ENCODE measurements at regions not wholly inside any gene's neighbourhood (a gene's known extent, or its start where the extent isn't known, plus 50 kb on each side); places are given as distances from the start of the nearest gene placed in this dataset.

- H3K27ac Mint-ChIP-seq, result no peak overlapping the region
- no peak for TF ChIP-seq CTCF (IDR thresholded peaks at IDR 0.05)
- Histone ChIP-seq H2AFZ (ENCODE audit: insufficient read depth, low read depth, low read length, poor library complexity, severe bottlenecking) (no peak overlapping the region), H4K20me1 (ENCODE audit: insufficient read depth, low read length) (no peaks in the 10 kb centered on the region), H3K27ac (ENCODE audit: low read depth in 1 of 2, low read length in 2 of 2) (no peak overlapping the region), H3K4me2 (replicated peaks; ENCODE audit: extremely low read depth, low read length, poor library complexity, severe bottlenecking) (no peak overlapping the region), H3K4me1 (ENCODE audit: control insufficient read depth in 1 of 2, insufficient read depth in 2 of 2, low read length in 2 of 2) (no peaks in the 10 kb centered on the region), H3K27me3 (ENCODE audit: control insufficient read depth in 2 of 2, insufficient read depth in 2 of 2, low read length in 2 of 2) (no peaks in the 10 kb centered on the region), H3K9ac (ENCODE audit: insufficient read depth, low read length, poor library complexity, severe bottlenecking) (no peak overlapping the region), H3K4me3 (replicated peaks in 1 of 3; ENCODE audit: low read depth in 2 of 3, low read length in 3 of 3) (no peak overlapping the region), H3K9me3 (replicated peaks in 1 of 2; ENCODE audit: control insufficient read depth in 1 of 2, insufficient read depth in 1 of 2, low read length in 2 of 2) (no peaks in the 10 kb centered on the region), H3K36me3 (replicated peaks in 1 of 2; ENCODE audit: control insufficient read depth in 1 of 2, insufficient read depth in 2 of 2, low read length in 2 of 2) (no peaks in the 10 kb centered on the region), H3K79me2 (ENCODE audit: insufficient read depth, low read length) (no peaks in the 10 kb centered on the region)
- H3K4me3 Mint-ChIP-seq, result no peak overlapping the region
- H3K36me3 Mint-ChIP-seq, result no peaks in the 10 kb centered on the region
- no peak for DNase-seq
- 100% methylated on average over 1 of the region's 2 CpGs for WGBS (ENCODE audit: insufficient coverage)
- H3K4me1 Mint-ChIP-seq, result peaks cover 3% of the 10 kb centered on the region
- peaks cover 0 to 9% (median 4%) of the 10 kb centered on the region in 7 donors for H3K9me3 Mint-ChIP-seq
- intact Hi-C loops (cut with micrococcal nuclease), result no loop called here
- peaks cover 0 to 2% (median 0%) of the 10 kb centered on the region in 3 donors for H3K27me3 Mint-ChIP-seq (ENCODE audit: low read depth in 3 of 3)
Measured at GRCh38 chr20:54345821-54346220, 129.6 kb upstream of the DOK5 start.

GRCh38 chr20:54346276-54346675, 129.1 kb upstream of the DOK5 start:
- H3K27me3 Mint-ChIP-seq (ENCODE audit: low read depth in 3 of 3), result peaks cover 0 to 2% (median 0%) of the 10 kb centered on the region in 3 donors
- H3K27ac Mint-ChIP-seq, result no peak overlapping the region
- no CpG with 5 or more reads among the region's 1 CpG for WGBS (ENCODE audit: insufficient coverage)
- Histone ChIP-seq H3K9ac (ENCODE audit: insufficient read depth, low read length, poor library complexity, severe bottlenecking) (no peak overlapping the region), H3K27ac (ENCODE audit: low read depth in 1 of 2, low read length in 2 of 2) (no peak overlapping the region), H3K4me1 (ENCODE audit: control insufficient read depth in 1 of 2, insufficient read depth in 2 of 2, low read length in 2 of 2) (no peaks in the 10 kb centered on the region), H4K20me1 (ENCODE audit: insufficient read depth, low read length) (no peaks in the 10 kb centered on the region), H3K27me3 (ENCODE audit: control insufficient read depth in 2 of 2, insufficient read depth in 2 of 2, low read length in 2 of 2) (no peaks in the 10 kb centered on the region), H3K4me2 (replicated peaks; ENCODE audit: extremely low read depth, low read length, poor library complexity, severe bottlenecking) (no peak overlapping the region), H3K9me3 (replicated peaks in 1 of 2; ENCODE audit: control insufficient read depth in 1 of 2, insufficient read depth in 1 of 2, low read length in 2 of 2) (no peaks in the 10 kb centered on the region), H2AFZ (ENCODE audit: insufficient read depth, low read depth, low read length, poor library complexity, severe bottlenecking) (no peak overlapping the region), H3K4me3 (replicated peaks in 1 of 3; ENCODE audit: low read depth in 2 of 3, low read length in 3 of 3) (no peak overlapping the region), H3K36me3 (replicated peaks in 1 of 2; ENCODE audit: control insufficient read depth in 1 of 2, insufficient read depth in 2 of 2, low read length in 2 of 2) (no peaks in the 10 kb centered on the region), H3K79me2 (ENCODE audit: insufficient read depth, low read length) (no peaks in the 10 kb centered on the region)
- H3K4me1 Mint-ChIP-seq, result peaks cover 3% of the 10 kb centered on the region
- no peak for TF ChIP-seq CTCF (IDR thresholded peaks at IDR 0.05)
- no peak for DNase-seq
- no peak overlapping the region for H3K4me3 Mint-ChIP-seq
- peaks cover 0 to 9% (median 4%) of the 10 kb centered on the region in 7 donors for H3K9me3 Mint-ChIP-seq
- intact Hi-C loops (cut with micrococcal nuclease), result no loop called here
- H3K36me3 Mint-ChIP-seq, result no peaks in the 10 kb centered on the region

Data from CD14-positive monocyte (primary cell).